ENCODE measurements at regions not wholly inside any gene's neighbourhood (a gene's known extent, or its start where the extent isn't known, plus 50 kb on each side); places are given as distances from the start of the nearest gene placed in this dataset.

DNA sequence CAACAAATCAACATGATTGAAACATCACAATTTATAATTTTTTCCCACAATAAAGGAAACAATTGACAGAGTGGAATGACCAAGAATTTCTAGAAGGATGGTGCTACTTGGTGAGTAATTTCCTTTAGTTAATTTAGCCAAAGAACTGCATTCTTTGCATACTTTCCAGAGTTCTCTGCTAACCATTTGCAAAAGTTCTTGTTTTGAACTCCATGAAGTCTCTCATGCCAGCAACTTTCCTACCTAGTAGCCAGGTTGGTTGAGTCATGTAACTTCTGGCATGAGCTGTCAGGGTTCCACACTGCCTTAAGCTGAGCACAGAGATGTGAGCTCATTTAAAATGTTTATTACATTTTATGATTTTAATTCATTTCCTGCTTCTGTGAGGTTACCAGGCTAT, 539.6 kb downstream of the PID1 start:
- no peak for DNase-seq (ENCODE audit: extremely low spot score)
- Histone ChIP-seq H3K9me3 (peaks cover 0 to 9% (median 0%) of the 10 kb centered on the region in 4 donors), H3K27ac (replicated peaks in 1 of 4) (no peak overlapping the region), H3K4me3 (no peak overlapping the region), H3K27me3 (no peaks in the 10 kb centered on the region), H3K4me1 (no peaks in the 10 kb centered on the region), H3K36me3 (no peaks in the 10 kb centered on the region)
- no peak for TF ChIP-seq POLR2A (IDR thresholded peaks at IDR 0.05; ENCODE audit: low read depth)
- TF ChIP-seq POLR2AphosphoS5 (IDR thresholded peaks at IDR 0.05), result no peak
- TF ChIP-seq EP300 (IDR thresholded peaks at IDR 0.05), result no peak
- no peak for TF ChIP-seq CTCF (IDR thresholded peaks at IDR 0.05)
- intact Hi-C loops (cut with DNase I), result no loop called here

- H3K27me3 ChIP-seq, result no peaks in the 10 kb centered on the region
- intact Hi-C loops (cut with DNase I), result no loop called here
- H3K4me3 ChIP-seq, result no peak overlapping the region
- no peaks in the 10 kb centered on the region for H3K4me1 ChIP-seq
- 42% methylated on average over 5 of the region's 5 CpGs for WGBS
- peaks cover 0 to 9% (median 0%) of the 10 kb centered on the region in 4 donors for H3K9me3 ChIP-seq
- no peaks in the 10 kb centered on the region for H3K36me3 ChIP-seq
- no peak overlapping the region for H3K27ac ChIP-seq (replicated peaks in 1 of 4)
- TF ChIP-seq POLR2A (IDR thresholded peaks at IDR 0.05; ENCODE audit: low read depth) (no peak), POLR2AphosphoS5 (IDR thresholded peaks at IDR 0.05) (no peak), CTCF (IDR thresholded peaks at IDR 0.05) (no peak), EP300 (IDR thresholded peaks at IDR 0.05) (no peak)
- no peak for DNase-seq (ENCODE audit: extremely low spot score)
These were observed 542.1 kb downstream of the PID1 start for GRCh38 chr2:228728961-228729360.

DNA sequence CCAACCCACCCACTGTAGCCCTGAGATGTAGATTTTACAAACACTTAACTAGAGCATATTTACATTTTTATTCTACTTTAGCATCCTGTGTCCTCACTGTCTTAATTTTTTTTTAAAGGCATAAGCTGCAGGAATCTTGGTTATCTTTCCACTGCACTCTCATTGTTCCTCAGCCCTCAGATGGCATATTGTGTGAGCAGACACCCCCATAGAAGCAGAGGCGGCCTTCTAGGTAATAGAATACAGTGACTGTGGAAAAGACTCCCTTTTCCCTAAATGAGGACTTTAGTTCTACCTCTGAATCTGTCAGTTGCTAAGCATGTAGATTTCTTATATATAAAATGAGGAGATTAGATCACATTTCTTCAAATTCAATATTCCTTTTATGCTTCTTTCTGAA, 543.5 kb upstream of the SPHKAP start:
- 85% methylated on average over 1 of the region's 1 CpG for WGBS
- H3K4me1 ChIP-seq, result no peaks in the 10 kb centered on the region
- TF ChIP-seq CTCF (IDR thresholded peaks at IDR 0.05), result no peak
- intact Hi-C loops (cut with DNase I), result no loop called here
- H3K27ac ChIP-seq (replicated peaks in 1 of 4), result no peak overlapping the region
- H3K4me3 ChIP-seq, result no peak overlapping the region
- no peak for DNase-seq (ENCODE audit: extremely low spot score)
- no peaks in the 10 kb centered on the region for H3K36me3 ChIP-seq
- H3K9me3 ChIP-seq, result peaks cover 0 to 6% (median 0%) of the 10 kb centered on the region in 4 donors
- no peaks in the 10 kb centered on the region for H3K27me3 ChIP-seq

GRCh38 chr2:228723599-228723998, 542.1 kb upstream of the SPHKAP start:
- Histone ChIP-seq H3K4me3 (no peak overlapping the region), H3K4me1 (no peaks in the 10 kb centered on the region), H3K36me3 (no peaks in the 10 kb centered on the region), H3K27me3 (no peaks in the 10 kb centered on the region), H3K9me3 (peaks cover 0 to 6% (median 0%) of the 10 kb centered on the region in 4 donors), H3K27ac (replicated peaks in 1 of 4) (no peak overlapping the region)
- 67% methylated on average over 1 of the region's 1 CpG for WGBS
- no peak for TF ChIP-seq EP300 (IDR thresholded peaks at IDR 0.05)
- no peak for TF ChIP-seq POLR2AphosphoS5 (IDR thresholded peaks at IDR 0.05)
- no peak for TF ChIP-seq CTCF (IDR thresholded peaks at IDR 0.05)
- no peak for TF ChIP-seq POLR2A (IDR thresholded peaks at IDR 0.05; ENCODE audit: low read depth)
- intact Hi-C loops (cut with DNase I), result no loop called here
- DNase-seq (ENCODE audit: extremely low spot score), result no peak

DNA sequence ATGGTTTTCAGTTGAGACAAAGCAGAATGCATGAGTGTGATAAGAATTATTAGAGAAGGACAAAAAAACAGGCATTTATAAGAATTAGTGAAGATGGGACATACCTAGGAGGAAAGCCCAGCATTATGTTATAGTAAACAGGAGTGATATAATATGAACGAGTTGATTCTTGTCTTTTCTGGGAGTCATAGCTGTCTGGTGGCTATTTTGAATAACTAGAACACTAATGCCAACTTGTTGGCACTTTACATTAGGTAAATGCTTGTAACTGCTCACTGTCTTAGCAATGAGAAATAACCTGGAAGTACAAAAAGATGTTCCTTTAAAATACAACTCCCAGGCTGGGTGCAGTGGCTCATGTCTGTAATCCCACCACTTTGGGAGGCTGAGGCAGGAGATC, 540.8 kb upstream of the SPHKAP start:
- H3K9me3 ChIP-seq, result peaks cover 0 to 2% (median 0%) of the 10 kb centered on the region in 4 donors
- DNase-seq (ENCODE audit: extremely low spot score), result no peak
- no peaks in the 10 kb centered on the region for H3K36me3 ChIP-seq
- no peaks in the 10 kb centered on the region for H3K27me3 ChIP-seq
- intact Hi-C loops (cut with DNase I), result no loop called here
- H3K4me3 ChIP-seq, result no peak overlapping the region
- no peak overlapping the region for H3K27ac ChIP-seq (replicated peaks in 1 of 4)
- no peaks in the 10 kb centered on the region for H3K4me1 ChIP-seq
- WGBS, result 36% methylated on average over 1 of the region's 1 CpG
- TF ChIP-seq CTCF (IDR thresholded peaks at IDR 0.05) (no peak), POLR2A (IDR thresholded peaks at IDR 0.05; ENCODE audit: low read depth) (no peak)
